ENCODE measurements at regions not wholly inside any gene's neighbourhood (a gene's known extent, or its start where the extent isn't known, plus 50 kb on each side); places are given as distances from the start of the nearest gene placed in this dataset.

DNA sequence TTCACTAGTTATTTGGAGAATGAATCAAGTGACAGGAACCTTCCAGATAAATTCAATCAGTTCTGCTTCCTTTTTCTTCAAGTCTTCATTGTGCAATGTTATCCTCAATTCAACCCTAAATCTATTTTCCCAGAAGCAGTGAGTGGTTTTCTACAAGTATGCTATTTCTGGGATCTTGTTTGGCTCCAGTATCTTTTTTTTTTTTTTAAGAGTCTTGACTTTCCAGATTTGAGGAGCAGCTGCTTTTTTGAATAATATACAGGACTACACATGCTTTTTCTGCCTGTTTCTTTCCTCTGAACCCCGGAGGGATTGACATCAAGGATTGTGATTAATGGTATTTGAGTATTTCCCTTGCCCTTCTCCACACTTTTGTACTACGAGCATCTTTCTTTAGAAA is 339.2 kb upstream of the JAG1 start (continued):
- TF ChIP-seq STAT1 (conservative IDR thresholded peaks at IDR 0.05): no peak
- no peak for TF ChIP-seq ETV6 (conservative IDR thresholded peaks at IDR 0.05 in 1 of 2, IDR thresholded peaks at IDR 0.05 in 1 of 2; ENCODE audit: borderline replicate concordance in 1 of 2, low read depth in 1 of 2)
- TF ChIP-seq, protein P1, sequence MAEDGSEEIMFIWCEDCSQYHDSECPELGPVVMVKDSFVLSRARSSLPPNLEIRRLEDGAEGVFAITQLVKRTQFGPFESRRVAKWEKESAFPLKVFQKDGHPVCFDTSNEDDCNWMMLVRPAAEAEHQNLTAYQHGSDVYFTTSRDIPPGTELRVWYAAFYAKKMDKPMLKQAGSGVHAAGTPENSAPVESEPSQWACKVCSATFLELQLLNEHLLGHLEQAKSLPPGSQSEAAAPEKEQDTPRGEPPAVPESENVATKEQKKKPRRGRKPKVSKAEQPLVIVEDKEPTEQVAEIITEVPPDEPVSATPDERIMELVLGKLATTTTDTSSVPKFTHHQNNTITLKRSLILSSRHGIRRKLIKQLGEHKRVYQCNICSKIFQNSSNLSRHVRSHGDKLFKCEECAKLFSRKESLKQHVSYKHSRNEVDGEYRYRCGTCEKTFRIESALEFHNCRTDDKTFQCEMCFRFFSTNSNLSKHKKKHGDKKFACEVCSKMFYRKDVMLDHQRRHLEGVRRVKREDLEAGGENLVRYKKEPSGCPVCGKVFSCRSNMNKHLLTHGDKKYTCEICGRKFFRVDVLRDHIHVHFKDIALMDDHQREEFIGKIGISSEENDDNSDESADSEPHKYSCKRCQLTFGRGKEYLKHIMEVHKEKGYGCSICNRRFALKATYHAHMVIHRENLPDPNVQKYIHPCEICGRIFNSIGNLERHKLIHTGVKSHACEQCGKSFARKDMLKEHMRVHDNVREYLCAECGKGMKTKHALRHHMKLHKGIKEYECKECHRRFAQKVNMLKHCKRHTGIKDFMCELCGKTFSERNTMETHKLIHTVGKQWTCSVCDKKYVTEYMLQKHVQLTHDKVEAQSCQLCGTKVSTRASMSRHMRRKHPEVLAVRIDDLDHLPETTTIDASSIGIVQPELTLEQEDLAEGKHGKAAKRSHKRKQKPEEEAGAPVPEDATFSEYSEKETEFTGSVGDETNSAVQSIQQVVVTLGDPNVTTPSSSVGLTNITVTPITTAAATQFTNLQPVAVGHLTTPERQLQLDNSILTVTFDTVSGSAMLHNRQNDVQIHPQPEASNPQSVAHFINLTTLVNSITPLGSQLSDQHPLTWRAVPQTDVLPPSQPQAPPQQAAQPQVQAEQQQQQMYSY (CRISPR knock-in tag; IDR thresholded peaks at IDR 0.05): no peak
- no peak for TF ChIP-seq TBL1XR1 (IDR thresholded peaks at IDR 0.05; ENCODE audit: low read depth, low read length)
- no peak for TF ChIP-seq BMI1 (IDR thresholded peaks at IDR 0.05; ENCODE audit: borderline replicate concordance)
- TF ChIP-seq, protein P2, sequence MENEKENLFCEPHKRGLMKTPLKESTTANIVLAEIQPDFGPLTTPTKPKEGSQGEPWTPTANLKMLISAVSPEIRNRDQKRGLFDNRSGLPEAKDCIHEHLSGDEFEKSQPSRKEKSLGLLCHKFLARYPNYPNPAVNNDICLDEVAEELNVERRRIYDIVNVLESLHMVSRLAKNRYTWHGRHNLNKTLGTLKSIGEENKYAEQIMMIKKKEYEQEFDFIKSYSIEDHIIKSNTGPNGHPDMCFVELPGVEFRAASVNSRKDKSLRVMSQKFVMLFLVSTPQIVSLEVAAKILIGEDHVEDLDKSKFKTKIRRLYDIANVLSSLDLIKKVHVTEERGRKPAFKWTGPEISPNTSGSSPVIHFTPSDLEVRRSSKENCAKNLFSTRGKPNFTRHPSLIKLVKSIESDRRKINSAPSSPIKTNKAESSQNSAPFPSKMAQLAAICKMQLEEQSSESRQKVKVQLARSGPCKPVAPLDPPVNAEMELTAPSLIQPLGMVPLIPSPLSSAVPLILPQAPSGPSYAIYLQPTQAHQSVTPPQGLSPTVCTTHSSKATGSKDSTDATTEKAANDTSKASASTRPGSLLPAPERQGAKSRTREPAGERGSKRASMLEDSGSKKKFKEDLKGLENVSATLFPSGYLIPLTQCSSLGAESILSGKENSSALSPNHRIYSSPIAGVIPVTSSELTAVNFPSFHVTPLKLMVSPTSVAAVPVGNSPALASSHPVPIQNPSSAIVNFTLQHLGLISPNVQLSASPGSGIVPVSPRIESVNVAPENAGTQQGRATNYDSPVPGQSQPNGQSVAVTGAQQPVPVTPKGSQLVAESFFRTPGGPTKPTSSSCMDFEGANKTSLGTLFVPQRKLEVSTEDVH (IDR thresholded peaks at IDR 0.05; ENCODE audit: low read depth, partially characterized antibody): no peak

DNA sequence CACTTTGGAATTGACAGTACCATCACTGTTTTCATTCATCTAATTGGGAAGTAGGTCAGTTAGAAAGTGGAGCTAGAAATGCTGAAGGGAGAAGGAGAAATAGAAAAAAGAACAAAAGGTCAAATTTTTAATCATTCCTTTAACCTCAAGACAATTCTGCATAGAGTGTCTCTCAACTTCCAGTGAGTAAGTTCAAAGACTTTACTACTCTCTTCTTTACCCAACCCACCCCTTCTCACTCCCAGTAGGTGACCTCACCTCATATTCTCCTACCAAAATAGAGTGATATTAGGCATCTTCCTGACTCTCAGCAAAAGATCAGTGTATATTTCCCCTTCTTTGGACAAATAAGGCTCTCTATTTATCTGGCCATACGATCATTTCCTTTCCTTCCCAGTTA is 340.0 kb upstream of the JAG1 start:
- Histone ChIP-seq H4K20me1 (ENCODE audit: control insufficient read depth, insufficient read depth) (no peaks in the 10 kb centered on the region), H2AFZ (ENCODE audit: control insufficient read depth, low read depth, low read length) (no peak overlapping the region), H3K36me3 (ENCODE audit: control insufficient read depth in 2 of 2, insufficient read depth in 2 of 2, low read length in 1 of 2) (no peaks in the 10 kb centered on the region), H3K4me1 (ENCODE audit: control insufficient read depth, insufficient read depth, low read length) (no peaks in the 10 kb centered on the region), H3K9me3 (replicated peaks; ENCODE audit: control insufficient read depth, insufficient read depth, low read length) (no peaks in the 10 kb centered on the region), H3K4me3 (no peak overlapping the region), H3K79me2 (ENCODE audit: control insufficient read depth, insufficient read depth, low read length) (no peaks in the 10 kb centered on the region), H3K4me2 (ENCODE audit: control insufficient read depth, insufficient read depth) (no peak overlapping the region), H3K27me3 (replicated peaks in 1 of 2; ENCODE audit: control insufficient read depth in 2 of 2, insufficient read depth in 2 of 2, low read length in 1 of 2) (no peaks in the 10 kb centered on the region), H3K27ac (ENCODE audit: control insufficient read depth, insufficient read depth) (no peak overlapping the region), H3K9ac (ENCODE audit: control insufficient read depth, insufficient read depth, low read length) (no peak overlapping the region)
- RAD21 ChIA-PET (ENCODE audit: unreplicated experiment): no interaction called here
- DNase-seq (ENCODE audit: low read depth, low spot score) (no peak), ATAC-seq (no peak), FAIRE-seq (no peak)
- SMC1A ChIA-PET (ENCODE audit: uncharacterized antibody, unreplicated experiment): no interaction called here
- POLR2A ChIA-PET: no interaction called here
- 10% methylated on average over 1 of the region's 1 CpG for WGBS (ENCODE audit: insufficient coverage, insufficient replicate concordance, low lambda C conversion rate, missing lambda C conversion rate)
- no TSS peak for BruUV-seq (replicated peaks)
- CTCF ChIA-PET: no interaction called here
- intact Hi-C loops (cut with micrococcal nuclease; ENCODE audit: unreplicated experiment) (no loop called here), in situ Hi-C loops (cut with MboI) (no loop called here)
- TF ChIP-seq HCFC1 (IDR thresholded peaks at IDR 0.05; ENCODE audit: low read length): no peak
- TF ChIP-seq CEBPB (IDR thresholded peaks at IDR 0.05; ENCODE audit: borderline replicate concordance in 1 of 2, low read depth in 2 of 2, low read length in 2 of 2): no peak
- no peak for TF ChIP-seq RFX5 (IDR thresholded peaks at IDR 0.05; ENCODE audit: low read depth, low read length)
- TF ChIP-seq SREBF1 (IDR thresholded peaks at IDR 0.05; ENCODE audit: low read length): no peak
- no peak for TF ChIP-seq RCOR1 (conservative IDR thresholded peaks at IDR 0.05; ENCODE audit: low read depth, low read length)
- TF ChIP-seq, protein P3, sequence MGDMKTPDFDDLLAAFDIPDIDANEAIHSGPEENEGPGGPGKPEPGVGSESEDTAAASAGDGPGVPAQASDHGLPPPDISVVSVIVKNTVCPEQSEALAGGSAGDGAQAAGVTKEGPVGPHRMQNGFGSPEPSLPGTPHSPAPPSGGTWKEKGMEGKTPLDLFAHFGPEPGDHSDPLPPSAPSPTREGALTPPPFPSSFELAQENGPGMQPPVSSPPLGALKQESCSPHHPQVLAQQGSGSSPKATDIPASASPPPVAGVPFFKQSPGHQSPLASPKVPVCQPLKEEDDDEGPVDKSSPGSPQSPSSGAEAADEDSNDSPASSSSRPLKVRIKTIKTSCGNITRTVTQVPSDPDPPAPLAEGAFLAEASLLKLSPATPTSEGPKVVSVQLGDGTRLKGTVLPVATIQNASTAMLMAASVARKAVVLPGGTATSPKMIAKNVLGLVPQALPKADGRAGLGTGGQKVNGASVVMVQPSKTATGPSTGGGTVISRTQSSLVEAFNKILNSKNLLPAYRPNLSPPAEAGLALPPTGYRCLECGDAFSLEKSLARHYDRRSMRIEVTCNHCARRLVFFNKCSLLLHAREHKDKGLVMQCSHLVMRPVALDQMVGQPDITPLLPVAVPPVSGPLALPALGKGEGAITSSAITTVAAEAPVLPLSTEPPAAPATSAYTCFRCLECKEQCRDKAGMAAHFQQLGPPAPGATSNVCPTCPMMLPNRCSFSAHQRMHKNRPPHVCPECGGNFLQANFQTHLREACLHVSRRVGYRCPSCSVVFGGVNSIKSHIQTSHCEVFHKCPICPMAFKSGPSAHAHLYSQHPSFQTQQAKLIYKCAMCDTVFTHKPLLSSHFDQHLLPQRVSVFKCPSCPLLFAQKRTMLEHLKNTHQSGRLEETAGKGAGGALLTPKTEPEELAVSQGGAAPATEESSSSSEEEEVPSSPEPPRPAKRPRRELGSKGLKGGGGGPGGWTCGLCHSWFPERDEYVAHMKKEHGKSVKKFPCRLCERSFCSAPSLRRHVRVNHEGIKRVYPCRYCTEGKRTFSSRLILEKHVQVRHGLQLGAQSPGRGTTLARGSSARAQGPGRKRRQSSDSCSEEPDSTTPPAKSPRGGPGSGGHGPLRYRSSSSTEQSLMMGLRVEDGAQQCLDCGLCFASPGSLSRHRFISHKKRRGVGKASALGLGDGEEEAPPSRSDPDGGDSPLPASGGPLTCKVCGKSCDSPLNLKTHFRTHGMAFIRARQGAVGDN (IDR thresholded peaks at IDR 0.05): no peak

Measured in GM12878 (cell line).